Stimulated activated naive CD8-positive, alpha-beta T cell treated with anti-CD3 and anti-CD28 coated beads, Interleukin-15, Interleukin-2, amounts not matched to agents 100 ng/mL and 50 ng/mL, for 24 hours (primary cell): ENCODE measurements at regions not wholly inside any gene's neighbourhood (a gene's known extent, or its start where the extent isn't known, plus 50 kb on each side); places are given as distances from the start of the nearest gene placed in this dataset.

ENCODE experiments used
- H3K27ac Mint-ChIP-seq: one replicate; pipeline ENCODE4 v1.8.0; 2021; ENCODE audit warnings: mild to moderate bottlenecking, mixed read lengths
- H3K27me3 Mint-ChIP-seq: one replicate; pipeline ENCODE4 v1.8.0; 2021; ENCODE audit warnings: mixed read lengths
- H3K36me3 Mint-ChIP-seq: one replicate; pipeline ENCODE4 v1.8.0; 2021; ENCODE audit warnings: low read depth, mixed read lengths
- H3K4me1 Mint-ChIP-seq: one replicate; pipeline ENCODE4 v1.8.0; 2021; ENCODE audit warnings: low read depth, mixed read lengths
- H3K4me3 Mint-ChIP-seq: one replicate; pipeline ENCODE4 v1.8.0; 2021; ENCODE audit warnings: mild to moderate bottlenecking, mixed read lengths
- H3K9me3 Mint-ChIP-seq: one replicate; pipeline ENCODE4 v1.8.0; 2021; ENCODE audit warnings: mixed read lengths

GRCh38 chr2:6352906-6353515 is 512.7 kb downstream of the CMPK2 start:
- Mint-ChIP-seq H3K4me1 (peaks cover 3% of the 10 kb centered on the region), H3K27me3 (no peaks in the 10 kb centered on the region), H3K9me3 (no peaks in the 10 kb centered on the region), H3K27ac (no peak overlapping the region), H3K36me3 (no peaks in the 10 kb centered on the region), H3K4me3 (no peak overlapping the region)

- Mint-ChIP-seq H3K27ac (no peak overlapping the region), H3K4me3 (no peak overlapping the region), H3K4me1 (peaks cover 3% of the 10 kb centered on the region), H3K9me3 (no peaks in the 10 kb centered on the region), H3K36me3 (no peaks in the 10 kb centered on the region), H3K27me3 (no peaks in the 10 kb centered on the region)
Observed at GRCh38 chr2:6353669-6354068, 512.0 kb downstream of the CMPK2 start.

GRCh38 chr2:6354546-6354945 is 511.2 kb downstream of the CMPK2 start:
- peaks cover 3% of the 10 kb centered on the region for H3K4me1 Mint-ChIP-seq
- no peak overlapping the region for H3K4me3 Mint-ChIP-seq
- H3K27ac Mint-ChIP-seq = no peak overlapping the region
- H3K36me3 Mint-ChIP-seq = no peaks in the 10 kb centered on the region
- no peaks in the 10 kb centered on the region for H3K9me3 Mint-ChIP-seq
- no peaks in the 10 kb centered on the region for H3K27me3 Mint-ChIP-seq

- H3K36me3 Mint-ChIP-seq = no peaks in the 10 kb centered on the region
- no peak overlapping the region for H3K27ac Mint-ChIP-seq
- H3K4me1 Mint-ChIP-seq = peaks cover 3% of the 10 kb centered on the region
- no peaks in the 10 kb centered on the region for H3K9me3 Mint-ChIP-seq
- no peaks in the 10 kb centered on the region for H3K27me3 Mint-ChIP-seq
- H3K4me3 Mint-ChIP-seq = no peak overlapping the region
Observed at GRCh38 chr2:6355886-6356761, 509.6 kb downstream of the CMPK2 start.

- Mint-ChIP-seq H3K9me3 (no peaks in the 10 kb centered on the region), H3K27ac (no peak overlapping the region), H3K36me3 (no peaks in the 10 kb centered on the region), H3K4me1 (no peaks in the 10 kb centered on the region), H3K4me3 (no peak overlapping the region), H3K27me3 (no peaks in the 10 kb centered on the region)
Observed at GRCh38 chr2:6358546-6358945, 507.2 kb downstream of the CMPK2 start.

- H3K27ac Mint-ChIP-seq = no peak overlapping the region
- H3K4me1 Mint-ChIP-seq = no peaks in the 10 kb centered on the region
- H3K36me3 Mint-ChIP-seq = no peaks in the 10 kb centered on the region
- H3K4me3 Mint-ChIP-seq = no peak overlapping the region
- no peaks in the 10 kb centered on the region for H3K27me3 Mint-ChIP-seq
- no peaks in the 10 kb centered on the region for H3K9me3 Mint-ChIP-seq
Observed at GRCh38 chr2:6358985-6359384, 506.7 kb downstream of the CMPK2 start.

GRCh38 chr2:6359964-6360363 is 505.7 kb downstream of the CMPK2 start:
- Mint-ChIP-seq H3K9me3 (no peaks in the 10 kb centered on the region), H3K4me3 (no peak overlapping the region), H3K36me3 (no peaks in the 10 kb centered on the region), H3K27me3 (no peaks in the 10 kb centered on the region), H3K4me1 (no peaks in the 10 kb centered on the region), H3K27ac (no peak overlapping the region)

GRCh38 chr2:6362671-6363450 is 502.8 kb downstream of the CMPK2 start:
- no peaks in the 10 kb centered on the region for H3K9me3 Mint-ChIP-seq
- H3K27ac Mint-ChIP-seq = no peak overlapping the region
- no peaks in the 10 kb centered on the region for H3K36me3 Mint-ChIP-seq
- no peaks in the 10 kb centered on the region for H3K27me3 Mint-ChIP-seq
- H3K4me1 Mint-ChIP-seq = no peaks in the 10 kb centered on the region
- no peak overlapping the region for H3K4me3 Mint-ChIP-seq

- Mint-ChIP-seq H3K9me3 (peaks cover 3% of the 10 kb centered on the region), H3K27ac (no peak overlapping the region), H3K4me3 (no peak overlapping the region), H3K4me1 (no peaks in the 10 kb centered on the region), H3K27me3 (no peaks in the 10 kb centered on the region), H3K36me3 (no peaks in the 10 kb centered on the region)
Observed at GRCh38 chr2:6368281-6368680, 497.4 kb downstream of the CMPK2 start.

- H3K27me3 Mint-ChIP-seq = no peaks in the 10 kb centered on the region
- no peak overlapping the region for H3K27ac Mint-ChIP-seq
- no peaks in the 10 kb centered on the region for H3K4me1 Mint-ChIP-seq
- H3K4me3 Mint-ChIP-seq = no peak overlapping the region
- peaks cover 8% of the 10 kb centered on the region for H3K9me3 Mint-ChIP-seq
- H3K36me3 Mint-ChIP-seq = no peaks in the 10 kb centered on the region
Observed at GRCh38 chr2:6369266-6369665, 496.4 kb downstream of the CMPK2 start.

- Mint-ChIP-seq H3K36me3 (no peaks in the 10 kb centered on the region), H3K4me3 (no peak overlapping the region), H3K9me3 (peaks cover 8% of the 10 kb centered on the region), H3K4me1 (no peaks in the 10 kb centered on the region), H3K27ac (no peak overlapping the region), H3K27me3 (no peaks in the 10 kb centered on the region)
Observed at GRCh38 chr2:6370753-6371551, 494.8 kb downstream of the CMPK2 start.

- H3K27me3 Mint-ChIP-seq = no peaks in the 10 kb centered on the region
- H3K27ac Mint-ChIP-seq = no peak overlapping the region
- peaks cover 8% of the 10 kb centered on the region for H3K9me3 Mint-ChIP-seq
- no peaks in the 10 kb centered on the region for H3K36me3 Mint-ChIP-seq
- no peak overlapping the region for H3K4me3 Mint-ChIP-seq
- no peaks in the 10 kb centered on the region for H3K4me1 Mint-ChIP-seq
Observed at GRCh38 chr2:6372317-6372901, 493.3 kb downstream of the CMPK2 start.

GRCh38 chr2:6381326-6381725 is 484.4 kb downstream of the CMPK2 start:
- Mint-ChIP-seq H3K27ac (no peak overlapping the region), H3K9me3 (no peaks in the 10 kb centered on the region), H3K4me3 (no peak overlapping the region), H3K36me3 (no peaks in the 10 kb centered on the region), H3K4me1 (no peaks in the 10 kb centered on the region), H3K27me3 (no peaks in the 10 kb centered on the region)

GRCh38 chr2:6384341-6384740 is 481.4 kb downstream of the CMPK2 start:
- no peaks in the 10 kb centered on the region for H3K4me1 Mint-ChIP-seq
- H3K9me3 Mint-ChIP-seq = no peaks in the 10 kb centered on the region
- no peaks in the 10 kb centered on the region for H3K36me3 Mint-ChIP-seq
- H3K27me3 Mint-ChIP-seq = no peaks in the 10 kb centered on the region
- no peak overlapping the region for H3K27ac Mint-ChIP-seq
- H3K4me3 Mint-ChIP-seq = no peak overlapping the region
